PC-3 (cell line): ENCODE measurements at regions not wholly inside any gene's neighbourhood (a gene's known extent, or its start where the extent isn't known, plus 50 kb on each side); places are given as distances from the start of the nearest gene placed in this dataset.

ENCODE experiments used
- EZH2 ChIP-seq: fragments of 300-600 bp; sonication (generic); IDR thresholded peaks from one replicate; pipeline ENCODE4 v1.6.1; 2017; ENCODE audit warnings: antibody characterized with exemption, mild to moderate bottlenecking, low read length; ENCODE audit not compliant: unreplicated experiment
- TF ChIP-seq, protein P1 (sequence below): fragments of 300-600 bp; sonication (generic); conservative IDR thresholded peaks from 2 replicates; pipeline ENCODE4 v1.5.1; 2017; ENCODE audit warnings: antibody characterized with exemption, low read depth, mild to moderate bottlenecking, low read length

- TF ChIP-seq, protein P1, sequence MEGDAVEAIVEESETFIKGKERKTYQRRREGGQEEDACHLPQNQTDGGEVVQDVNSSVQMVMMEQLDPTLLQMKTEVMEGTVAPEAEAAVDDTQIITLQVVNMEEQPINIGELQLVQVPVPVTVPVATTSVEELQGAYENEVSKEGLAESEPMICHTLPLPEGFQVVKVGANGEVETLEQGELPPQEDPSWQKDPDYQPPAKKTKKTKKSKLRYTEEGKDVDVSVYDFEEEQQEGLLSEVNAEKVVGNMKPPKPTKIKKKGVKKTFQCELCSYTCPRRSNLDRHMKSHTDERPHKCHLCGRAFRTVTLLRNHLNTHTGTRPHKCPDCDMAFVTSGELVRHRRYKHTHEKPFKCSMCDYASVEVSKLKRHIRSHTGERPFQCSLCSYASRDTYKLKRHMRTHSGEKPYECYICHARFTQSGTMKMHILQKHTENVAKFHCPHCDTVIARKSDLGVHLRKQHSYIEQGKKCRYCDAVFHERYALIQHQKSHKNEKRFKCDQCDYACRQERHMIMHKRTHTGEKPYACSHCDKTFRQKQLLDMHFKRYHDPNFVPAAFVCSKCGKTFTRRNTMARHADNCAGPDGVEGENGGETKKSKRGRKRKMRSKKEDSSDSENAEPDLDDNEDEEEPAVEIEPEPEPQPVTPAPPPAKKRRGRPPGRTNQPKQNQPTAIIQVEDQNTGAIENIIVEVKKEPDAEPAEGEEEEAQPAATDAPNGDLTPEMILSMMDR = no peak
- TF ChIP-seq EZH2 = no peak
Observed at GRCh38 chr2:52831216-52831615, 936.4 kb upstream of the CHAC2 start.
